ENCODE measurements at regions not wholly inside any gene's neighbourhood (a gene's known extent, or its start where the extent isn't known, plus 50 kb on each side); places are given as distances from the start of the nearest gene placed in this dataset.

GRCh38 chr3:147046916-147047315 lies 359.4 kb downstream of the ZIC4 start:
- DNase-seq = no peak
- no peaks in the 10 kb centered on the region for H3K36me3 ChIP-seq
- no peak for ATAC-seq (ENCODE audit: low FRiP score in 2 of 2)
- no peak overlapping the region for H3K4me3 ChIP-seq
- H3K27me3 ChIP-seq = no peaks in the 10 kb centered on the region
- H3K4me1 ChIP-seq = no peaks in the 10 kb centered on the region
- TF ChIP-seq, protein P1, sequence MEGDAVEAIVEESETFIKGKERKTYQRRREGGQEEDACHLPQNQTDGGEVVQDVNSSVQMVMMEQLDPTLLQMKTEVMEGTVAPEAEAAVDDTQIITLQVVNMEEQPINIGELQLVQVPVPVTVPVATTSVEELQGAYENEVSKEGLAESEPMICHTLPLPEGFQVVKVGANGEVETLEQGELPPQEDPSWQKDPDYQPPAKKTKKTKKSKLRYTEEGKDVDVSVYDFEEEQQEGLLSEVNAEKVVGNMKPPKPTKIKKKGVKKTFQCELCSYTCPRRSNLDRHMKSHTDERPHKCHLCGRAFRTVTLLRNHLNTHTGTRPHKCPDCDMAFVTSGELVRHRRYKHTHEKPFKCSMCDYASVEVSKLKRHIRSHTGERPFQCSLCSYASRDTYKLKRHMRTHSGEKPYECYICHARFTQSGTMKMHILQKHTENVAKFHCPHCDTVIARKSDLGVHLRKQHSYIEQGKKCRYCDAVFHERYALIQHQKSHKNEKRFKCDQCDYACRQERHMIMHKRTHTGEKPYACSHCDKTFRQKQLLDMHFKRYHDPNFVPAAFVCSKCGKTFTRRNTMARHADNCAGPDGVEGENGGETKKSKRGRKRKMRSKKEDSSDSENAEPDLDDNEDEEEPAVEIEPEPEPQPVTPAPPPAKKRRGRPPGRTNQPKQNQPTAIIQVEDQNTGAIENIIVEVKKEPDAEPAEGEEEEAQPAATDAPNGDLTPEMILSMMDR (IDR thresholded peaks at IDR 0.05) = no peak
- TF ChIP-seq EP300 (IDR thresholded peaks at IDR 0.05) (no peak), POLR2A (IDR thresholded peaks at IDR 0.05) (no peak), POLR2AphosphoS5 (IDR thresholded peaks at IDR 0.05) (no peak)
- no peaks in the 10 kb centered on the region for H3K9me3 ChIP-seq
- WGBS, 2 donors = 94 to 98% methylated on average over 1 of the region's 1 CpG
- no peak overlapping the region for H3K27ac ChIP-seq

DNA sequence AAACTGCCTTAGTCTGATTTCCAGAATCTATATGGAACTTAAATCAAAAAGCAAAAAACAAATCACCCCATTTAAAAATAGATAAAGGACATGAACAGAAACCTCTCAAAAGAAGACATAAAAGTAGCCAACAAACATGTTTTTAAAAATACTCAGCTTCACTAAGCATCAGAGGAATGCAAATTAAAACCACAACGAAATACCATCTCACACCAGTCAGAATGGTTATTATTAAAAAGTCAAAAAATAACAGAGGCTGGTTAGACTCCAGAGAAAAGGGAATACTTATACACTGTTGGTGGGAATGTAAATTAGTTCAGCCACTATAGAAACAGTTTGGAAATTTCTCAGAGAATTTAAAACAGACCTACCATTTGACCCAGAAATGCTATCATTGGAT lies 367.9 kb downstream of the ZIC4 start:
- Histone ChIP-seq H3K9me3 (no peaks in the 10 kb centered on the region), H3K27me3 (no peaks in the 10 kb centered on the region), H3K4me1 (no peaks in the 10 kb centered on the region), H3K36me3 (no peaks in the 10 kb centered on the region), H3K27ac (no peak overlapping the region), H3K4me3 (no peak overlapping the region)
- ATAC-seq (ENCODE audit: low FRiP score in 2 of 2) (no peak), DNase-seq (no peak)
- 61 to 63% methylated on average over 1 of the region's 1 CpG for WGBS, 2 donors
- TF ChIP-seq EP300 (IDR thresholded peaks at IDR 0.05) (no peak), POLR2AphosphoS5 (IDR thresholded peaks at IDR 0.05) (no peak)
- TF ChIP-seq, protein P1 (IDR thresholded peaks at IDR 0.05) = no peak

- no peaks in the 10 kb centered on the region for H3K36me3 ChIP-seq
- H3K4me3 ChIP-seq = no peak overlapping the region
- no peak for ATAC-seq (ENCODE audit: low FRiP score in 2 of 2)
- no peak for DNase-seq
- H3K4me1 ChIP-seq = no peaks in the 10 kb centered on the region
- H3K9me3 ChIP-seq = no peaks in the 10 kb centered on the region
- H3K27me3 ChIP-seq = no peaks in the 10 kb centered on the region
- TF ChIP-seq EP300 (IDR thresholded peaks at IDR 0.05) (no peak), POLR2AphosphoS5 (IDR thresholded peaks at IDR 0.05) (no peak), POLR2A (IDR thresholded peaks at IDR 0.05) (no peak)
- TF ChIP-seq, protein P1 (IDR thresholded peaks at IDR 0.05) = no peak
- WGBS, 2 donors = 84% methylated on average over 3 of the region's 3 CpGs
- H3K27ac ChIP-seq = no peak overlapping the region
These were observed 372.0 kb downstream of the ZIC4 start for GRCh38 chr3:147034359-147034758.

- Histone ChIP-seq H3K36me3 (no peaks in the 10 kb centered on the region), H3K4me3 (no peak overlapping the region), H3K9me3 (peaks cover 0 to 3% (median 0%) of the 10 kb centered on the region in 4 donors), H3K27ac (no peak overlapping the region), H3K27me3 (no peaks in the 10 kb centered on the region), H3K4me1 (no peaks in the 10 kb centered on the region)
- 55 to 57% methylated on average over 2 of the region's 2 CpGs for WGBS, 2 donors
- ATAC-seq (ENCODE audit: low FRiP score in 2 of 2) = no peak
- TF ChIP-seq EP300 (IDR thresholded peaks at IDR 0.05) (no peak), POLR2A (IDR thresholded peaks at IDR 0.05) (no peak), POLR2AphosphoS5 (IDR thresholded peaks at IDR 0.05) (no peak)
- TF ChIP-seq, protein P1 (IDR thresholded peaks at IDR 0.05) = no peak
- DNase-seq = no peak
These were observed 376.1 kb downstream of the ZIC4 start for GRCh38 chr3:147030274-147030673.

DNA sequence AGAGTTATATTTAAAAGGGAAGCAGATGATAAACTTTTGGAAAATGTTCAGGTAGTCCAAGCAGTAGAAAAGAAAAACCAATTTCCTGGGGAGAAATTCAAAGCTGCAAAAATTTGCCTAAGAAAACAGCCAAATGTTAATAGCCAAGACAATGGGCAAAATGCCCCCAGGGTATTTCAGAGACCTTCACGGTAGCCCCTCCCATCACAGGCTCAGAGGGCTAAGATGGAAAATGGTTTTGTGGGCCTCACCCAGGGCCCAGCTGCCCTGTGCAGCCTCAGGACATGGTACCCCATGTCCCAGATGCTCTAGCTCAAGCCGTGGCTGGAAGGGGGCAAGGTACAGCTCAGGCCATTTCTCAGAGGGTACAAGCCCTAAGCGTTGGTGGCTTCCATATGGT lies 391.0 kb downstream of the ZIC4 start:
- no peaks in the 10 kb centered on the region for H3K27me3 ChIP-seq
- no peak overlapping the region for H3K4me3 ChIP-seq
- TF ChIP-seq, protein P1 (IDR thresholded peaks at IDR 0.05) = no peak
- no peak for TF ChIP-seq EP300 (IDR thresholded peaks at IDR 0.05)
- no peak for TF ChIP-seq POLR2A (IDR thresholded peaks at IDR 0.05)
- no peak for TF ChIP-seq POLR2AphosphoS5 (IDR thresholded peaks at IDR 0.05)
- no peaks in the 10 kb centered on the region for H3K36me3 ChIP-seq
- peaks cover 0 to 5% (median 2%) of the 10 kb centered on the region in 4 donors for H3K9me3 ChIP-seq
- ATAC-seq (ENCODE audit: low FRiP score in 2 of 2) (no peak), DNase-seq (no peak)
- H3K4me1 ChIP-seq = no peaks in the 10 kb centered on the region
- H3K27ac ChIP-seq = no peak overlapping the region
- 73 to 80% methylated on average over 1 to 3 of the region's 3 CpGs for WGBS, 2 donors
